SU-DHL-6 (cell line): ENCODE measurements at regions not wholly inside any gene's neighbourhood (a gene's known extent, or its start where the extent isn't known, plus 50 kb on each side); places are given as distances from the start of the nearest gene placed in this dataset.

Experiments
- H2AFZ ChIP-seq: fragments of 200-600 bp; sonication (generic); 2 replicates; pipeline ENCODE4 v1.6.1; 2014; ENCODE audit warnings: low read depth, mild to moderate bottlenecking, moderate library complexity, mixed read lengths, antibody characterized with exemption, low read length; ENCODE audit not compliant: severe bottlenecking
- H3F3A ChIP-seq: fragments of 200-600 bp; shearing (Covaris generic); 2 replicates; pipeline ENCODE4 v1.6.0; 2016; ENCODE audit warnings: antibody characterized with exemption, mild to moderate bottlenecking; ENCODE audit not compliant: insufficient read depth
- H3K27ac ChIP-seq: fragments of 200-600 bp; sonication (generic); 2 replicates; pipeline ENCODE4 v1.5.1; 2016; ENCODE audit warnings: low read depth, mild to moderate bottlenecking, low read length, moderate library complexity, mixed read lengths
- H3K27me3 ChIP-seq: fragments of 200-600 bp; sonication (generic), shearing (Covaris generic); 2 replicates; pipeline ENCODE4 v1.6.0; 2014; ENCODE audit warnings: mild to moderate bottlenecking, low read length
- H3K36me3 ChIP-seq: fragments of 200-600 bp; sonication (generic); 2 replicates; pipeline ENCODE4 v1.6.1; 2014; ENCODE audit warnings: mild to moderate bottlenecking, low read length, mixed read lengths
- H3K4me2 ChIP-seq: fragments of 300-600, 200-600 bp; shearing (Covaris generic), sonication (generic); 2 replicates; pipeline ENCODE4 v1.6.0; 2014; ENCODE audit warnings: low read length, low read depth, mild to moderate bottlenecking; ENCODE audit not compliant: poor library complexity, severe bottlenecking
- H3K4me3 ChIP-seq: fragments of 200-600 bp; sonication (generic); 2 replicates; pipeline ENCODE4 v1.5.1; 2014; ENCODE audit warnings: antibody characterized with exemption, low read length, mild to moderate bottlenecking, mixed read lengths; ENCODE audit not compliant: insufficient read depth, poor library complexity, severe bottlenecking
- H3K79me2 ChIP-seq: fragments of 200-600 bp; sonication (generic); 2 replicates; pipeline ENCODE4 v1.6.1; 2014; ENCODE audit warnings: mild to moderate bottlenecking, low read length, moderate library complexity; ENCODE audit not compliant: insufficient read depth
- H3K9ac ChIP-seq: fragments of 200-600 bp; sonication (generic); 2 replicates; pipeline ENCODE4 v1.7.0; 2014; ENCODE audit warnings: mild to moderate bottlenecking, low read length
- H3K9me2 ChIP-seq: fragments of 200-600 bp; sonication (generic); replicated peaks from 2 replicates; pipeline ENCODE4 v1.6.1; 2014; ENCODE audit warnings: low read length; ENCODE audit not compliant: insufficient read depth
- H3K9me3 ChIP-seq: fragments of 200-600 bp; sonication (generic); 2 replicates; pipeline ENCODE4 v1.6.1; 2014; ENCODE audit warnings: low read length, mixed read lengths; ENCODE audit not compliant: insufficient read depth
- H4K20me1 ChIP-seq: fragments of 200-600 bp; sonication (generic); 2 replicates; pipeline ENCODE4 v1.6.1; 2014; ENCODE audit warnings: low read depth, mild to moderate bottlenecking, antibody characterized with exemption, low read length, moderate library complexity, mixed read lengths
- EZH2phosphoT487 ChIP-seq: fragments of 200-600 bp; sonication (generic), shearing (Covaris generic); conservative IDR thresholded peaks from 2 replicates; pipeline ENCODE4 v1.6.1; 2018; ENCODE audit warnings: mild to moderate bottlenecking, antibody characterized with exemption, low read length, moderate library complexity, mixed read lengths
- TF ChIP-seq, protein P1 (sequence below): fragments of 200-600 bp; sonication (generic); IDR thresholded peaks from one replicate; pipeline ENCODE4 v1.5.1; 2017; ENCODE audit warnings: antibody characterized with exemption, mild to moderate bottlenecking, low read length, moderate library complexity; ENCODE audit not compliant: insufficient read depth, poor library complexity, severe bottlenecking

DNA sequence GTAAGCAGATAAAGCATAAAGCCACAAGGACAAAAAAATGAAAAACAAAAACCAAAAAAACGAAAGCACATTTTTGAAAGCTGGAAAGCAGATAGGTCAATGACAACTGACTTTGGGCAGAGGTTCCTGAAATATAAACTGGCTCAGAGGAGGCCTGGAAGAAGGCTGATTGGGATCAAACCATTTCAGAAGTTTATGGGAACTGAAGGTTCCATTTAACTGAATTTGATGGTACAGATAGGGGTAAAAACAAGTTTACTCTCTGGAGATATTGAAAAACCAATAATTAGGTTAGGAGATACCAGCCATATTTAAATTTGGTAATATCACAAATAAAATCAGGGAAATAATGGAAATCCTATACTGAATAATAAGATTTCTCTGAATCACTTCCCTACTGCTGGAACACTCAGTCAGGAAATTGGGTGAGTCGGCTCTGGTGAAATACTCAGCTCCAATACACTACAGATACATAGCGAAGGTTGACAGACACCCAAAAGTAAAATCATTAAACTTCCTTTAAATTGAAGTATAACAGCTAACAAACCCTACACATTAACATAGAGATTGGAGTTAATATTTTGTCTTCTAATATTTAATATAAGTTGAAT, 1584.3 kb downstream of the STIM2 start:
- Histone ChIP-seq H3K27ac (no peak overlapping the region), H2AFZ (no peak overlapping the region), H3K27me3 (no peaks in the 10 kb centered on the region), H3K36me3 (no peaks in the 10 kb centered on the region), H3K9me2 (no peaks in the 10 kb centered on the region), H3K9ac (no peak overlapping the region), H4K20me1 (no peaks in the 10 kb centered on the region), H3K4me3 (no peak overlapping the region), H3F3A (no peaks in the 10 kb centered on the region), H3K4me2 (no peak overlapping the region), H3K9me3 (no peaks in the 10 kb centered on the region), H3K79me2 (no peaks in the 10 kb centered on the region)
- TF ChIP-seq EZH2phosphoT487 = no peak
- TF ChIP-seq, protein P1, sequence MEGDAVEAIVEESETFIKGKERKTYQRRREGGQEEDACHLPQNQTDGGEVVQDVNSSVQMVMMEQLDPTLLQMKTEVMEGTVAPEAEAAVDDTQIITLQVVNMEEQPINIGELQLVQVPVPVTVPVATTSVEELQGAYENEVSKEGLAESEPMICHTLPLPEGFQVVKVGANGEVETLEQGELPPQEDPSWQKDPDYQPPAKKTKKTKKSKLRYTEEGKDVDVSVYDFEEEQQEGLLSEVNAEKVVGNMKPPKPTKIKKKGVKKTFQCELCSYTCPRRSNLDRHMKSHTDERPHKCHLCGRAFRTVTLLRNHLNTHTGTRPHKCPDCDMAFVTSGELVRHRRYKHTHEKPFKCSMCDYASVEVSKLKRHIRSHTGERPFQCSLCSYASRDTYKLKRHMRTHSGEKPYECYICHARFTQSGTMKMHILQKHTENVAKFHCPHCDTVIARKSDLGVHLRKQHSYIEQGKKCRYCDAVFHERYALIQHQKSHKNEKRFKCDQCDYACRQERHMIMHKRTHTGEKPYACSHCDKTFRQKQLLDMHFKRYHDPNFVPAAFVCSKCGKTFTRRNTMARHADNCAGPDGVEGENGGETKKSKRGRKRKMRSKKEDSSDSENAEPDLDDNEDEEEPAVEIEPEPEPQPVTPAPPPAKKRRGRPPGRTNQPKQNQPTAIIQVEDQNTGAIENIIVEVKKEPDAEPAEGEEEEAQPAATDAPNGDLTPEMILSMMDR = no peak

DNA sequence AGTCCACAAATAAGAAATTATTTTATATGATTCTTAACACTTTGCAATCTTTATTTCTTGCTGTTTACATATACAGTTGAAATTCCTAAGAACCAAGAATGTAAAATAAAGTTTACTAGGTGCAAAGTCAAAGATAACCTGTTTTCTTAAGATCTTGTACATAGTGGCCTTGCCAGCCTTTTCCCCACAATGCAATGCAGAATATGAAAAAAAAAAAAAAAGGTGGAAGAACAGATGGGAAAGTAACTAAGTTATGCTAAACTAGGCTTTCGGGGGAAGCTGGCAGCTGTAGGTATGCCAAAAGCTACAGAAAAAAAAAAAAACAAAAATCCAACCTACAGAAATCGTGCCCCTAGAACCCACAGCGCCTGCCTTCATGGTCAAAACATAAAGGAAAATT, 1588.4 kb downstream of the STIM2 start:
- H3K27ac ChIP-seq = no peak overlapping the region
- TF ChIP-seq EZH2phosphoT487 = no peak
- TF ChIP-seq, protein P1 = no peak
- peak overlapping the region; percentile 24 for H2AFZ ChIP-seq
- no peaks in the 10 kb centered on the region for H3F3A ChIP-seq
- H3K4me3 ChIP-seq = no peak overlapping the region
- H3K36me3 ChIP-seq = no peaks in the 10 kb centered on the region
- H3K9ac ChIP-seq = no peak overlapping the region
- no peaks in the 10 kb centered on the region for H3K9me2 ChIP-seq
- no peaks in the 10 kb centered on the region for H3K27me3 ChIP-seq
- H3K9me3 ChIP-seq = no peaks in the 10 kb centered on the region
- H3K4me2 ChIP-seq = peak overlapping the region; percentile 34
- H4K20me1 ChIP-seq = no peaks in the 10 kb centered on the region
- H3K79me2 ChIP-seq = no peaks in the 10 kb centered on the region

- Histone ChIP-seq H3K9ac (no peak overlapping the region), H3K9me3 (no peaks in the 10 kb centered on the region), H4K20me1 (no peaks in the 10 kb centered on the region), H3F3A (no peaks in the 10 kb centered on the region), H3K27me3 (no peaks in the 10 kb centered on the region), H3K27ac (no peak overlapping the region), H3K79me2 (no peaks in the 10 kb centered on the region), H3K36me3 (no peaks in the 10 kb centered on the region), H2AFZ (no peak overlapping the region), H3K9me2 (no peaks in the 10 kb centered on the region), H3K4me2 (no peak overlapping the region), H3K4me3 (no peak overlapping the region)
- no peak for TF ChIP-seq EZH2phosphoT487
- TF ChIP-seq, protein P1 = no peak
Measured at GRCh38 chr4:28451346-28451745, 1590.7 kb downstream of the STIM2 start.
